WTC11 (cell line): ENCODE measurements at regions not wholly inside any gene's neighbourhood (a gene's known extent, or its start where the extent isn't known, plus 50 kb on each side); places are given as distances from the start of the nearest gene placed in this dataset.

ENCODE experiments used
- MLX ChIP-seq: sonication (generic); formaldehyde crosslinking; IDR thresholded peaks from 2 replicates; pipeline ENCODE4 v1.8.1; 2023; ENCODE audit warnings: mild to moderate bottlenecking, missing genetic modification reagents, moderate library complexity
- SMAD4 ChIP-seq: sonication (generic); formaldehyde crosslinking; IDR thresholded peaks from 2 replicates; pipeline ENCODE4 v1.8.0; 2022; ENCODE audit warnings: mild to moderate bottlenecking, missing genetic modification reagents
- TCF7 ChIP-seq: sonication (generic); formaldehyde crosslinking; IDR thresholded peaks from 2 replicates; pipeline ENCODE4 v1.8.0; 2022; ENCODE audit warnings: mild to moderate bottlenecking, low read depth, missing genetic modification reagents, moderate library complexity
- TEAD4 ChIP-seq: sonication (generic); formaldehyde crosslinking; IDR thresholded peaks from 2 replicates; pipeline ENCODE4 v1.8.0; 2022; ENCODE audit warnings: mild to moderate bottlenecking, missing genetic modification reagents

GRCh38 chr1:199460933-199461332, 566.6 kb upstream of the NR5A2 start:
- TF ChIP-seq MLX (CRISPR knock-in tag): no peak
- no peak for TF ChIP-seq SMAD4 (CRISPR knock-in tag)
- no peak for TF ChIP-seq TCF7 (CRISPR knock-in tag)
- no peak for TF ChIP-seq TEAD4 (CRISPR knock-in tag)
